Keratinocyte (primary cell): ENCODE measurements at regions not wholly inside any gene's neighbourhood (a gene's known extent, or its start where the extent isn't known, plus 50 kb on each side); places are given as distances from the start of the nearest gene placed in this dataset.
"Not testable (repeated sequence)": the region's sequence is repeated elsewhere in the genome, so short reads cannot be mapped to it uniquely, and the experiment has no call there.

ENCODE experiments used
- DNase-seq: peaks from one replicate; pipeline ENCODE4 v3.0.0-alpha.2; 2011; ENCODE audit warnings: low read depth, missing footprints, low spot score
- FAIRE-seq: peaks from 2 replicates; lab custom pipeline; 2011; peaks lifted over from hg19 to GRCh38; lab: Jason Lieb, UNC
- H2AFZ ChIP-seq: 2 replicates; pipeline ENCODE4 v1.6.0; 2012; ENCODE audit warnings: low read length, control low read depth, inconsistent platforms; ENCODE audit not compliant: control insufficient read depth
- H3K27ac ChIP-seq: 2 replicates; pipeline ENCODE4 v1.5.1; 2011; ENCODE audit warnings: low read length; ENCODE audit not compliant: control insufficient read depth, insufficient read depth
- H3K27me3 ChIP-seq: 3 replicates; pipeline ENCODE4 v1.6.0; 2011; ENCODE audit warnings: low read length; ENCODE audit not compliant: control insufficient read depth, insufficient read depth; ENCODE audit errors: extremely low read depth
- H3K36me3 ChIP-seq, 2 experiments: 2 replicates in 1 of 2; 3 replicates in 1 of 2; pipeline ENCODE4 v1.5.1; 2011; ENCODE audit warnings: low read length in 2 of 2, mild to moderate bottlenecking in 1 of 2; ENCODE audit not compliant: control insufficient read depth in 2 of 2, insufficient read depth in 2 of 2; ENCODE audit errors: extremely low read depth in 1 of 2
- H3K4me1 ChIP-seq: 3 replicates; pipeline ENCODE4 v1.5.1; 2011; ENCODE audit warnings: low read length; ENCODE audit not compliant: control insufficient read depth, insufficient read depth; ENCODE audit errors: extremely low read depth
- H3K4me2 ChIP-seq: 3 replicates; pipeline ENCODE4 v1.6.0; 2011; ENCODE audit warnings: low read depth, low read length; ENCODE audit not compliant: control insufficient read depth, insufficient read depth; ENCODE audit errors: extremely low read depth
- H3K4me3 ChIP-seq, 3 experiments: fragments of 200-600 bp in 1 of 3; sonication (generic) in 1 of 3; 2 replicates in 2 of 3; 3 replicates in 1 of 3; pipeline ENCODE4 v1.5.1; 2011 to 2016; ENCODE audit warnings: low read length in 3 of 3, mild to moderate bottlenecking in 3 of 3, control low read depth in 2 of 3, inconsistent platforms in 1 of 3, low read depth in 1 of 3, mixed read lengths in 1 of 3, mixed run types in 1 of 3, moderate library complexity in 1 of 3; ENCODE audit not compliant: control insufficient read depth in 2 of 3, insufficient read depth in 2 of 3; ENCODE audit errors: extremely low read depth in 1 of 3
- H3K79me2 ChIP-seq: 2 replicates; pipeline ENCODE4 v1.6.0; 2012; ENCODE audit warnings: low read length; ENCODE audit not compliant: control insufficient read depth, insufficient read depth
- H3K9ac ChIP-seq: 3 replicates; pipeline ENCODE4 v1.6.0; 2011; ENCODE audit warnings: low read length; ENCODE audit not compliant: control insufficient read depth, insufficient read depth; ENCODE audit errors: extremely low read depth
- H3K9me1 ChIP-seq: 3 replicates; pipeline ENCODE4 v1.6.0; 2011; ENCODE audit warnings: low read length; ENCODE audit not compliant: control insufficient read depth, insufficient read depth; ENCODE audit errors: extremely low read depth
- H3K9me3 ChIP-seq: 2 replicates; pipeline ENCODE4 v1.5.1; 2012; ENCODE audit warnings: low read depth, low read length; ENCODE audit not compliant: control insufficient read depth
- H4K20me1 ChIP-seq: 3 replicates; pipeline ENCODE4 v1.6.0; 2011; ENCODE audit warnings: low read length; ENCODE audit not compliant: control insufficient read depth, insufficient read depth; ENCODE audit errors: extremely low read depth
- EZH2 ChIP-seq: IDR thresholded peaks from one replicate; pipeline ENCODE4 v1.6.1; 2012; ENCODE audit warnings: inconsistent platforms, mild to moderate bottlenecking, low read length, moderate library complexity
- dilution Hi-C: fragments of 300-500 bp; cut with MboI; formaldehyde crosslinking; loops from one replicate; pipeline ENCODE4 v1.7.0; 2020; ENCODE audit warnings: low sequenced_read_pairs; ENCODE audit not compliant: extremely low pct_ligation_motif_present
- TF ChIP-seq, protein P1 (sequence below), 3 experiments: IDR thresholded peaks in 1 of 3; conservative IDR thresholded peaks in 1 of 3; optimal IDR thresholded peaks in 1 of 3; 2 replicates in 2 of 3; 3 replicates in 1 of 3; pipeline versions ENCODE3 to v1.5.1; 2011; ENCODE audit warnings: low read length in 3 of 3, mild to moderate bottlenecking in 3 of 3, moderate library complexity in 2 of 3, control low read depth in 1 of 3, inconsistent platforms in 1 of 3; ENCODE audit not compliant: insufficient read depth in 2 of 3; ENCODE audit errors: extremely low read depth in 1 of 3

DNA sequence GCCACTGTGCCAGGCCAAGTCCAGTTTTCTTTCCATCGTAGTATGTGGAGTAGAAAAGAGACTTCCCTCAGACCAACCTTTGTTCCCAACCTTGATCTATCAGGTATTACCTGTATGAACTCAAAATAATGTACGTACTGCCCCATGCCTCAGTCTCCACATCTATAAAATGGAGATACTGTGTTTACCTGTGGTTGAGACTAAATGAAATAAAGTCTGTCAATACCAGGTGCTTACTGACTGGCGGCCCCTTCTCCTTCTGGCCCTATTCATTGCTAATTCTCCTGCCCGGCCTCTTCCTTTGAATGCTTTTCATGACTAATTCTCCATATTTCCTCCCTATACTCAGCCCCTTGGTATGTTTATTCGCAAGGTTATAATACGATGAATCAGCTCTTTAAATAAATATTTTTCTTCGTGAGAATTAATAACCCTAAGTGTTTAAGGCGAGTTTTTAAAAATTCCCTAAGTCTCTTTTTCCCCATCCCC lies 89.6 kb upstream of the BASP1 start:
- H3K4me1 ChIP-seq: peaks cover 18% of the 10 kb centered on the region
- no peak overlapping the region for H3K9ac ChIP-seq
- no peaks in the 10 kb centered on the region for H3K9me1 ChIP-seq
- no peak for FAIRE-seq
- peak; percentile 45 for DNase-seq
- no peaks in the 10 kb centered on the region for H3K9me3 ChIP-seq
- H4K20me1 ChIP-seq: no peaks in the 10 kb centered on the region
- dilution Hi-C loops: no loop called here
- H3K4me2 ChIP-seq: peak overlapping the region; percentile 42
- H3K36me3 ChIP-seq: no peaks in the 10 kb centered on the region
- no peak overlapping the region for H3K4me3 ChIP-seq
- no peak for TF ChIP-seq EZH2
- TF ChIP-seq, protein P1, sequence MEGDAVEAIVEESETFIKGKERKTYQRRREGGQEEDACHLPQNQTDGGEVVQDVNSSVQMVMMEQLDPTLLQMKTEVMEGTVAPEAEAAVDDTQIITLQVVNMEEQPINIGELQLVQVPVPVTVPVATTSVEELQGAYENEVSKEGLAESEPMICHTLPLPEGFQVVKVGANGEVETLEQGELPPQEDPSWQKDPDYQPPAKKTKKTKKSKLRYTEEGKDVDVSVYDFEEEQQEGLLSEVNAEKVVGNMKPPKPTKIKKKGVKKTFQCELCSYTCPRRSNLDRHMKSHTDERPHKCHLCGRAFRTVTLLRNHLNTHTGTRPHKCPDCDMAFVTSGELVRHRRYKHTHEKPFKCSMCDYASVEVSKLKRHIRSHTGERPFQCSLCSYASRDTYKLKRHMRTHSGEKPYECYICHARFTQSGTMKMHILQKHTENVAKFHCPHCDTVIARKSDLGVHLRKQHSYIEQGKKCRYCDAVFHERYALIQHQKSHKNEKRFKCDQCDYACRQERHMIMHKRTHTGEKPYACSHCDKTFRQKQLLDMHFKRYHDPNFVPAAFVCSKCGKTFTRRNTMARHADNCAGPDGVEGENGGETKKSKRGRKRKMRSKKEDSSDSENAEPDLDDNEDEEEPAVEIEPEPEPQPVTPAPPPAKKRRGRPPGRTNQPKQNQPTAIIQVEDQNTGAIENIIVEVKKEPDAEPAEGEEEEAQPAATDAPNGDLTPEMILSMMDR (optimal IDR thresholded peaks at IDR 0.05 in 1 of 3, IDR thresholded peaks at IDR 0.05 in 1 of 3, conservative IDR thresholded peaks at IDR 0.05 in 1 of 3; ENCODE audit: extremely low read depth in 1 of 3, insufficient read depth in 2 of 3, low read length in 3 of 3): no peak
- H3K27ac ChIP-seq: peak overlapping the region; percentile 11
- no peaks in the 10 kb centered on the region for H3K27me3 ChIP-seq
- no peak overlapping the region for H2AFZ ChIP-seq
- no peaks in the 10 kb centered on the region for H3K79me2 ChIP-seq

DNA sequence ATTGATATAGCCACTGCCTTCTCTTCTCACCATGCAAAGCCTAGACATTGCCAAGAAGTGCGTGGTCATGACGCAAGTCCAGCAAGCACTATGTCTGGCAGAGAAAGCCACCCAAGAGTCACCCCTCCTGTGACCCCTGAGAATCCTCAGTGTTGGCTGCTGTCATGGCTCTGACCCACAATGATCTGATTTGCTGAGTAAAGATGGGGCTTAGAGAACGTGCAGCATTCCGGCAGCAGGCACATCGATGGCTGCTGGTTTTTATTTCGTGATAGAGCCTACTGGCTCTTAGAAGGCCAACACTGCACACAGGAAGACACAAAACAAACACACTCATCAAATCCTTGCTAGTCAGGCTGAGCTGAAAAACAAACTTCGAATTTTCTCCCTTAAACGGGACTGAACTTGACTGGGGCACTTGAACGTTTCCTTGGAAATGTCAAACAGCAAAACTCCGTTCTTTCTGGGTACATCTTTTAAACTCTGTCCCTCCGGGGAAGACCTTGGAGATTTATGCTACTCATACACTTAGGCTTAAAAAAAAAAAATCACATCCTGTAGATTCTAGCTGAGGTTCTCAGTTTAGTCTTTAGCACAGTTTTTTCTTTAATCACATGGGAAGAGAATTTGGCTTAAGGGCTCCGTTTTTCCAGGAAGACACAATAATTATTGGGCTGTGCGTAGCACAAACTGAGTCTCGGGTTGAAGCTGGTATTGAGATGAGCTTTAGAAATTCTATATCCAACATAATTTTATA lies 88.2 kb upstream of the BASP1 start:
- no peak for TF ChIP-seq EZH2
- TF ChIP-seq, protein P1 (optimal IDR thresholded peaks at IDR 0.05 in 1 of 3, IDR thresholded peaks at IDR 0.05 in 1 of 3, conservative IDR thresholded peaks at IDR 0.05 in 1 of 3; ENCODE audit: extremely low read depth in 1 of 3, insufficient read depth in 2 of 3, low read length in 3 of 3): no peak
- Histone ChIP-seq H3K9me1 (no peaks in the 10 kb centered on the region), H4K20me1 (no peaks in the 10 kb centered on the region), H3K9ac (no peak overlapping the region), H3K4me1 (peaks cover 18% of the 10 kb centered on the region), H3K36me3 (no peaks in the 10 kb centered on the region), H3K9me3 (no peaks in the 10 kb centered on the region), H3K27ac (no peak overlapping the region), H2AFZ (no peak overlapping the region), H3K4me3 (no peak overlapping the region), H3K4me2 (no peak overlapping the region), H3K27me3 (no peaks in the 10 kb centered on the region), H3K79me2 (no peaks in the 10 kb centered on the region)
- dilution Hi-C loops: no loop called here
- DNase-seq (no peak), FAIRE-seq (peak; percentile 32)

DNA sequence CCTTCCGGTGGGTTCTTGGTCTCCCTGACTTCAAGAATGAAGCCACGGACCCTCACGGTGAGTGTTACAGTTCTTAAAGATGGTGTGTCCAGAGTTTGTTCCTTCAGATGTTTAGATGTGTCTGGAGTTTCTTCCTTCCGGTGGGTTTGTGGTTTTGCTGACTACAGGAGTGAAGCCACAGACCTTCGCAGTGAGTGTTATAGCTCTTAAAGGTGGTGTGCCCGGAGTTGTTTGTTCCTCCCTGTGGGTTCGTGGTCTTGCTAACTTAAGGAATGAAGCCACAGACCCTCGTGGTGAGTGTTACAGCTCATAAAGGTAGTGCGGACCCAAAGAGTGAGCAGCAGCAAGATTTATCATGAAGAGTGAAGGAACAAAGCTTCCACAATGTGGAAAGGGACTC lies 87.1 kb upstream of the BASP1 start:
- FAIRE-seq, H2AFZ ChIP-seq, H3K27me3 ChIP-seq, H3K9me1 ChIP-seq, H3K9me3 ChIP-seq, H3K9ac ChIP-seq, H3K79me2 ChIP-seq, dilution Hi-C loops, H4K20me1 ChIP-seq, H3K36me3 ChIP-seq, H3K4me2 ChIP-seq, H3K27ac ChIP-seq, H3K4me3 ChIP-seq, DNase-seq: not testable (repeated sequence)
- H3K4me1 ChIP-seq: peaks cover 18% of the 10 kb centered on the region
